Liver (tissue), 3 donors: ENCODE measurements at regions not wholly inside any gene's neighbourhood (a gene's known extent, or its start where the extent isn't known, plus 50 kb on each side); places are given as distances from the start of the nearest gene placed in this dataset.

Experiments used
- FOXA1 ChIP-seq: IDR thresholded peaks from 2 replicates; pipeline ENCODE4 v1.6.1; 2016; ENCODE audit warnings: antibody characterized with exemption
- GABPA ChIP-seq, 2 donors: IDR thresholded peaks in 1 of 2; conservative IDR thresholded peaks in 1 of 2; 2 replicates each; pipeline ENCODE4 v1.6.1; 2016; ENCODE audit warnings: antibody characterized with exemption in 2 of 2, mild to moderate bottlenecking in 1 of 2, moderate library complexity in 1 of 2
- JUND ChIP-seq, 2 donors: IDR thresholded peaks; 2 replicates each; pipeline ENCODE4 v1.6.1; 2016; ENCODE audit warnings: antibody characterized with exemption in 2 of 2
- RAD21 ChIP-seq, 2 donors: IDR thresholded peaks; 2 replicates each; pipeline ENCODE4 v1.6.1; 2016; ENCODE audit warnings: antibody characterized with exemption in 2 of 2, mild to moderate bottlenecking in 2 of 2
- REST ChIP-seq: IDR thresholded peaks from 2 replicates; pipeline ENCODE4 v1.6.1; 2016; ENCODE audit warnings: antibody characterized with exemption, mild to moderate bottlenecking
- TAF1 ChIP-seq: conservative IDR thresholded peaks from 2 replicates; pipeline ENCODE4 v1.6.1; 2016; ENCODE audit warnings: antibody characterized with exemption, mild to moderate bottlenecking
- YY1 ChIP-seq: IDR thresholded peaks from 2 replicates; pipeline ENCODE4 v1.6.1; 2016; ENCODE audit warnings: antibody characterized with exemption, mild to moderate bottlenecking
- TF ChIP-seq, protein P1 (sequence below): fragments of 150-350 bp; IDR thresholded peaks from 2 replicates; pipeline ENCODE4 v1.5.1; 2017; ENCODE audit warnings: improper control_type of control experiment, low read depth, low read length; ENCODE audit not compliant: missing input control
- TF ChIP-seq, protein P2 (sequence below): IDR thresholded peaks from 2 replicates; pipeline ENCODE4 v1.6.1; 2016; ENCODE audit warnings: antibody characterized with exemption
- donor health status: healthy.
- donor health status: healthy.

DNA sequence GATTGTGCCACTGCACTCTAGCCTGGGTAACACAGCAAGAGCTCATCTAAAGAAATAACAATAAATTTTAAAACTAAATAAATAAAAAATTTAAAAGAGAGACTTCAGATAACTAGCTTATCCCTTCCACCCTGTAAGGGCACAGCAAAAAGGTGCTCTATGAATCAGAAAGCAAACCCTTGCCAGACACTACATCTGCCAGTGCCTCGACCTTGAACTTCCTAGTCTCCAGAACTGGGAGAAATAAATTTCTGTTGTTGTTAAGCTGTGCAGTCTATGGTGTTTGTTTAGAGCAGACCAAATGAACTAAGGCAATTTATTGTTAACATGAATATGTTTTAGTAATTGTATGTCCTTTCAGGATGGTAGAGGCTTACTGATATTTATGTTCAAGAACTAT lies 174.9 kb upstream of the TRIM24 start:
- no peak for TF ChIP-seq GABPA (IDR thresholded peaks at IDR 0.05 in 1 of 2, conservative IDR thresholded peaks at IDR 0.05 in 1 of 2)
- TF ChIP-seq, protein P1, sequence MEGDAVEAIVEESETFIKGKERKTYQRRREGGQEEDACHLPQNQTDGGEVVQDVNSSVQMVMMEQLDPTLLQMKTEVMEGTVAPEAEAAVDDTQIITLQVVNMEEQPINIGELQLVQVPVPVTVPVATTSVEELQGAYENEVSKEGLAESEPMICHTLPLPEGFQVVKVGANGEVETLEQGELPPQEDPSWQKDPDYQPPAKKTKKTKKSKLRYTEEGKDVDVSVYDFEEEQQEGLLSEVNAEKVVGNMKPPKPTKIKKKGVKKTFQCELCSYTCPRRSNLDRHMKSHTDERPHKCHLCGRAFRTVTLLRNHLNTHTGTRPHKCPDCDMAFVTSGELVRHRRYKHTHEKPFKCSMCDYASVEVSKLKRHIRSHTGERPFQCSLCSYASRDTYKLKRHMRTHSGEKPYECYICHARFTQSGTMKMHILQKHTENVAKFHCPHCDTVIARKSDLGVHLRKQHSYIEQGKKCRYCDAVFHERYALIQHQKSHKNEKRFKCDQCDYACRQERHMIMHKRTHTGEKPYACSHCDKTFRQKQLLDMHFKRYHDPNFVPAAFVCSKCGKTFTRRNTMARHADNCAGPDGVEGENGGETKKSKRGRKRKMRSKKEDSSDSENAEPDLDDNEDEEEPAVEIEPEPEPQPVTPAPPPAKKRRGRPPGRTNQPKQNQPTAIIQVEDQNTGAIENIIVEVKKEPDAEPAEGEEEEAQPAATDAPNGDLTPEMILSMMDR = no peak
- TF ChIP-seq RAD21 (IDR thresholded peaks at IDR 0.05) = no peak
- TF ChIP-seq REST = no peak
- TF ChIP-seq YY1 = no peak
- TF ChIP-seq JUND (IDR thresholded peaks at IDR 0.05) = no peak
- no peak for TF ChIP-seq FOXA1
- no peak for TF ChIP-seq TAF1
- TF ChIP-seq, protein P2, sequence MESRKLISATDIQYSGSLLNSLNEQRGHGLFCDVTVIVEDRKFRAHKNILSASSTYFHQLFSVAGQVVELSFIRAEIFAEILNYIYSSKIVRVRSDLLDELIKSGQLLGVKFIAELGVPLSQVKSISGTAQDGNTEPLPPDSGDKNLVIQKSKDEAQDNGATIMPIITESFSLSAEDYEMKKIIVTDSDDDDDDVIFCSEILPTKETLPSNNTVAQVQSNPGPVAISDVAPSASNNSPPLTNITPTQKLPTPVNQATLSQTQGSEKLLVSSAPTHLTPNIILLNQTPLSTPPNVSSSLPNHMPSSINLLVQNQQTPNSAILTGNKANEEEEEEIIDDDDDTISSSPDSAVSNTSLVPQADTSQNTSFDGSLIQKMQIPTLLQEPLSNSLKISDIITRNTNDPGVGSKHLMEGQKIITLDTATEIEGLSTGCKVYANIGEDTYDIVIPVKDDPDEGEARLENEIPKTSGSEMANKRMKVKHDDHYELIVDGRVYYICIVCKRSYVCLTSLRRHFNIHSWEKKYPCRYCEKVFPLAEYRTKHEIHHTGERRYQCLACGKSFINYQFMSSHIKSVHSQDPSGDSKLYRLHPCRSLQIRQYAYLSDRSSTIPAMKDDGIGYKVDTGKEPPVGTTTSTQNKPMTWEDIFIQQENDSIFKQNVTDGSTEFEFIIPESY = no peak
